ENCODE measurements at regions not wholly inside any gene's neighbourhood (a gene's known extent, or its start where the extent isn't known, plus 50 kb on each side); places are given as distances from the start of the nearest gene placed in this dataset.

DNA sequence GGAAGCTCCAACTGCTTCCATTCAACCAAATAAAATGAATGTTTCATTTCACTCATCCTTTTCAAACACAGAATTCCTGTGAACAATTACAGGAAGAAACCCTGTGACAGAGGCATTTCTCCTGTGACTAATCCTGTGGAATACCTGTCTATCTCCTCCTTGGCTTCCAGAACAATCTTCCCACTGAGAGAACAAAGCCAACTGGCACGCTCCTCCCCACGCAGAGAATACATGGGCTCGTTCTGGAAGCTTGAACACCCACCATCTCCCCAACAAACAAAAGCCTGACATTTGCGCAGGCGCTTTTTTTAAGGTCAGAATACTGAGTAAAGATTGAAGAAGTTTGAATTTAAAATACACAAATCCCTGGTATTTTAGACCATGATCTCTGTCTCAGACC, 104.7 kb upstream of the SLC66A3 start:
- DNase-seq: no peak

DNA sequence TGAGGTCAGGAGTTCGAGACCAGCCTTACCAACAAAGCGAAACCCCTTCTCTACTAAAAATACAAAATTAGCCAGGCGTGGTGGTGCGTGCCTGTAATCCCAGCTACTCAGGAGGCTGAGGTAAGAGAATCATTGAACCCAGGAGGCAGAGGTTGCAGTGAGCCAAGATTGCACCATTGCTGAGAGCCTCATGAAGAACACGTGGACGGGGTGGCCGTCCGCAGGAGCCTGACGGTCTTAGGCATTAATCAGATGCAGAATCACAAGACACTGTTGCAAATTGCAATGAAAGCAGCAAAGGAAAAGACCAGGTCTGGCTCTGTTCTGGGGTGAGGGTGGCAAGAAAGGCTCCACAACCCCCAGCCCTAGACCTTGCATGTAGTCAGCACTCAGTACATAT, 104.0 kb upstream of the SLC66A3 start:
- DNase-seq: no peak

DNA sequence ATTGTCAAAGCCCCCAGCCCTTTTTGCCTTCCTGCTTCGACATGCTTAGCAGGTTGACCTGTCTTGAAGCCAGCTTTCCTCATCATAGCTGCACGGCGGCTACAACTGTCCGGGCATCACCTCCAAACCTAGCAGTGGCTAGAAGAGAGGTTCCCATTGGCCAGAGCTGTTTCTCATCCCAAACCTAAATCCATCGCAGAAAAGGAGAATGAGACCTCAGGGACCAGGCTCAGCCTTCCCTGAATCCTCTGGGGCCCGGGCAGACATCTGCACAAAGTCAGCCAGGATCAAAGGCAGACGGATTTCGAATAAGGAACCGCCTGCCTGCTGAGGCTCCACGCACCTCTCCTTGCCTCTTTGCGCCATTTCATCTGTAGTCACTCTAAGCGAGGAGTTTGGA, 101.7 kb upstream of the SLC66A3 start:
- no peak for DNase-seq

DNA sequence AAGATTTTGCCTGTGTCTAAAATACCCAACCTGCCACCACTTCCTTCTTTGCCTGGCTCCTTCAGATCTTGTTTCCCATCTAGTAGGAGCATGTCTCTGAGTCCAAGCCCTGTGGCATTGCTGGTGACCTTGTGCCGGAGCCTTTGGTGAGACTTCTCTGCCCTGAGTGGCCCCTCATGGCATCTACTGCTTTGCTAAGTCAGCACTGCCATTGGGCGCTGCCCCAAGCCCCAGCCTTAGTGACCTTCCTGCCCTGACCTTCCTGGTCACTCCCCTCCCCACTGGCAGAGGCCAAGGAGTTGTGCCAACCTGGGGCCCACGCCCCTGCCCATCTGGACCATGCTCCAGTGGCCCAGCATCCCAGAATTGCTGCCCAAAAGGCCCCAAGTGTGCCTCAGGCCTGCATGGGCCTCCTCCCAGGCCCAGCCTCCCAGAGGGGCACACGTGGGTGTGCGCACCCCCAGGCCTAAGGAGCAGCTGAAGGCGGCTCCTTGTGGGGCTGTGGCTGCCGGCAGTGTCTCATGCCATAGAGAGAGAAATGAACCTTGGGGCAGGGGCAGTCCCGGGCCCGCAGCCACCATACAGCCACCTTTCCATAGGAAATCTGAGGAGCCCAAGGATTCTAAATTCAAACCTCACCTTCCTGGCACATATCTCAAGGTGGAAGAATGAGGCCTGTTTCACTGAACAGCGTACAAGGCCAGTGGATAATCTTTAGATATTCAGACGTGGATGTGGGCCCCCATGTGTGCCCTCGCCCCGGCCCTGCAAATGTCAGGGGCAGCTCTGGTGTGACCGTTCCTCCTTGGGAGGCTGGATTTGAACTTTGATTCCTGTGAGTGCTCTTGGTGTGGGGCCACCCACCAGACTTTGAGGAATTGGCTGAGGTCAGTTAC, 100.2 kb upstream of the SLC66A3 start:
- DNase-seq: no peak

DNA sequence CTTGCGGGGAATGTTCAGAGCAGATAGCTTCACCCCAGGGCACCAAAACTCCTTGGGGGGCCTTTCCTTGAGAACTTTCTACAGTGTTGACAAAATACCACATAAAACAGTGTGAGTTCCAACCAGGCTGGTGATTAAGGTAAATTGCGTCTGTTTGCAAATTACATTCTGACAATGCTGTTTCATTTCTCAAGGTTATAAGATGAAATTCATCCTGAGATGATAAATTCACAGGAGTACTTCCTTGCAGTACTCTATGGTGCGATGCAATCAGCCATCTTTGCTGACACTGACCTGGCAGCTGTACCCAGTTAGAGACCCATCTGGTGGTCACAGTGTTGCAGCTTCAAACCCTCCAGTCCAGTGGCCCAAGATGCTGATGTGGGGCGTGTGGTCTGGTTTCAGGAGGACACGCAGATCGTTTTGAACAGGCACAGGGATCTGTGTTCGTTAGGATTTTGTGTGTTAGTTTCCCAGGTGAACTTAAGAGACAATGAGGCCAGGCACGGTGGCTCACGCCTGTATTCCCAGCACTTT, 99.5 kb upstream of the SLC66A3 start:
- no peak for DNase-seq

DNA sequence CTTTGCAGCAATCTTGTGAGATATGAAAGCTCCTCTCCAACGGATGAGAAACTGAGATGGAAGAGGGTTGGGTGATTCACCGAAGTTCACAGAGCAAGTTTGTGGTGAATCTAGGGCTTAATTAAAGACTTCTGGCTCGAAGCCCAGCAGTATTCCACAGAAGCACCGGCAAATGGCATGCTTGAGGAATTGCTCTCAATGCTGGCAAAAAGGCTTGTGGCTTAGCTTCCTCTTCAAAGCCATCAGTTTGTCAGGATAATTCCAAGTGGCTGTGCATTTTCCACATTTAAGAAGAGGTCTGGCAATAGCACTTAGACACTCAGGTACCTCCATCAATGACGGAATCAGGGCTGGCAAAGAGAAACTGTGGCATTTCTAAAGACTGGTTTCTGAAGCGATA, 98.7 kb upstream of the SLC66A3 start:
- no peak for DNase-seq

DNA sequence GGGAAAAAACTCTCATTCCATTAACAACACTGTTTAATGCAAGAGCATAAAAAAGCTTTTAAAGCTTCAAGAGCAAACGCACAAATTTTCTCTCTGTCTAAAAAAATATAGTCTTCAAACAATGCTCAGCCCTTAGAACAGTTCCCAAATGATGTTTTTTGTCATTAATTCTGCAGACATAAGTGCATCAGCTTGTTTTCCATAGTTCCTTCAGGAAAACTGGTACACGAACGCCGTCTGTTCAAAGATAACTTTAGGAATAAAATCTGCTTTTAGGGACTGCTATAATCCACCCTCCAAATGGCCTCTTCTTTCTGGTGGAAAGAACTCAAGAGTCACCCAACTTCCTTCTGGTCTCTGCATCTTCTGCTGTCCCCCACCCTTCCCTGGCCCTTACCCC, 98.2 kb upstream of the SLC66A3 start:
- no peak for DNase-seq

DNA sequence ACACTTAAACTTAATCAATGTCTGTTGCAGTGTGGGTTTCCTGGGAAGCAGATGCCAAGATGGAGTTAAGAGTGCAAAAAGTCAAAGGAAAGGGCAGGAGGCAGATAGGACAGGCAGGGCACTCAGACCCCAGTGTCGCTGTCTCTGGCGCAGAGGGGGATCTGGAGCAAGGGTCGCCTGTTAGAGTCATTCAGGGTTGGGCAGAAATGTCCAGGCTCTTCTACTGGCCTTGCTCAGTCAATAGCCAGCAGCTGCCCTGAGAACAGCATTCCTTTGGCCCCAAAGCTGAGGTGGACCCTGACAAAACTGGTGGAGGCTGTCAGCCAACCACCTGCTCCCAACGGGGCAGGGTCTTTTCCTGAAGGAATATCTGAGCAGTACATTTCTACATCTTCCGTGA, 97.1 kb upstream of the SLC66A3 start:
- DNase-seq: no peak

DNA sequence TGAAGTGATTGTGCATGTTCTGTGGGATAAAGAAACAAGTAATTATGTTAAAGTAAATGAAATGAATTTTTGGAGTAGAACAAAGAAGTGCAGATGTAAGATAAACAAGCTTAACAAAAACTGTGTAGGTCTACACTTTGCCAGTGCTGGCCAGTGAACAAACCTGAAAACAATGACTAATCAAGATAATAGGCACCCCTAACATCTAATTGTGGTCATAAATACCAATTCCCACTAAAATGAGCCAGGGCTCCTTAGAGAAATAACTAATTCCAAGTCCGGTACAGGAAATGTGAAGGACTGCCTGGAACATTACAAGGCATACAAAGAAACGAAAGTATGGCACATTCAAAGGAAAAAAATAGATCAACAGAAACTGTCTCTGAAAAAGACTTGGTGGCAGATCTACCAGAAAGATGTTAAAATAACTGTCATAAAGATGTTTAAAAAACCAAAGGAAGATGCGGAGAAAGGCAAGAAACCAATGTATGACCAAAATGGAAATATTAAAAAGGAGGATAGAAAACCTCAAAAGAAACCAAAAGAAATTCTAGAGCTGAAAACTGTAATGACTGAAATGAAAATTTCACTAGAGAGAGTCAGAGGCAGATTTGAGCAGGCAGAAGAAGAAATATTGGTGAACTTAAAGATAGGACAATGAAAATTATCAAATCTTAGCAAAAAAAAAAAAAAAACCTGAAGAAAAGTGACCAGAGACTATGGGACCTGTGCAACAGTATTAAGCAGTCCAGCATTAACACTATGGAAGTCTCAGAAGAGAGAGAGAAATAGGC, 94.7 kb upstream of the SLC66A3 start:
- no peak for DNase-seq

DNA sequence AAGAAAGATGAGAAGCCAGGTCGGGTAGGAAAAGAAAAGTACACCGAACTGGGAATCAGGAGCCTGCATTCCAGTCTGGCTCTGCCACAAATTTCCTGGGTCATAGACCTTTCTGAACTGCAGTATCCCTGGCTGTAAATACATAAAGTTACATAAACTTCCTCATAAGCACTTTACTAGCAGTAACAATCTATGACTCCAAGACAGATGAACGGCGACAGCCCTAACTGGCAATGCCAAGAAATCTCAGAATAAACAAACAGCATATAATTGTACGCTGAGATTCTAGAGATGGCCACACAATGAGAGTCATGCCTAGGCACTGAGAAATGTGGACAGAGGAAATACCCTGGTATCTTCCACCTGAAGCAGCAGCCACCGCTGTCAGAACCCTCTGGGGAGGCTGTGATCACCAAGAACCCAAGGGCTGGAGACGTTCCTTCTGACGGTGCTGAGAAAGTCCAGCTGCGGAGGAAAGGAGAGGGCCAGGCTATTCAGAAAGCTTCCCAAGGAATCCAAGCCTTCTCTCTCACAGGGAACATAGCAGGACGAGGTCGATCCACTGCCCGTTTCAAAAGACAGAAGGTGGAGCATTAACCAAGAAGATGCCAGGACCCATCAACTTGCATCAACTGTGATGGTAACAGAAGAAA, 89.3 kb upstream of the SLC66A3 start:
- DNase-seq: peak; percentile 29

DNA sequence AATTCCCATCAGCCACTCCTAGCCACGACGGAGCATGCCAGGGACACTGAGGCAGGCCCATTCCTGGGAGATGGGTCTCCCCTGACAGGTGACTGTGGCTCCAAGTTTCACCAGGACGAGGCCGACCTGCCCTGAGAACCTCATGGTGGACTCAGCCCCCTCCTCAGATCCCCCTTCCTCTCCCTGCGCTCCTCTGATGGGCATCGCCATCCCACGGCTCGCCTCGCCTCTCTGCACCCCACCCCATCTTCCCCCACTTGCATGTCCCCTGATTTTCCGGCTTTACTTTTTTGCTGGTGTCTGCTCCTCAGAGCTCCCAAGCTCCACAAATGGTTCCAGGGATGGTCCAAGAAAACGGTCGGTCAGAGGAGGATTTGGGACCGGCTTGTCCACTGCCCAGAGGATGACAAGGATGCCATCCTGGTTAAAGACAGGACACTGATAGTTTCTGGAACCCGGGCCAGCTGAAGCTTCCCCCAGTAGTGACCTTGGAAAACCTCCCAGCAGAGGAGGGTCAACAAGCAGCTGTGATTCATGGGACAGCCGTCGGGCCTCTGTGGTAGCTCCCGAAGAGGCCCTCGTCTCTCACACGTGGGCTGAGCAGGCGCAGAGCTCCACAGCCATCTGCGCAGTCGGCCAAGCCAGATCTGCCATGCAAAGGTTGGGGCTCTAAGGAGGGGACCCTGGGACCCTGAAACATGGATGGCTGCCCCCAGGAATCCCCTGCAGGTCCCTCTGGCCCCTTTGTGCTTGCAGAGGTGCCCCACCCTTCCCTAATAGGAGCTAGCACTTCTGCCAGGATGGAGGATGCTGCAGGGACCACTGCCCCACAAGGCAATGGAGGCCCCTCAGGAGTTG, 87.8 kb upstream of the SLC66A3 start:
- DNase-seq: peak; percentile 41

DNA sequence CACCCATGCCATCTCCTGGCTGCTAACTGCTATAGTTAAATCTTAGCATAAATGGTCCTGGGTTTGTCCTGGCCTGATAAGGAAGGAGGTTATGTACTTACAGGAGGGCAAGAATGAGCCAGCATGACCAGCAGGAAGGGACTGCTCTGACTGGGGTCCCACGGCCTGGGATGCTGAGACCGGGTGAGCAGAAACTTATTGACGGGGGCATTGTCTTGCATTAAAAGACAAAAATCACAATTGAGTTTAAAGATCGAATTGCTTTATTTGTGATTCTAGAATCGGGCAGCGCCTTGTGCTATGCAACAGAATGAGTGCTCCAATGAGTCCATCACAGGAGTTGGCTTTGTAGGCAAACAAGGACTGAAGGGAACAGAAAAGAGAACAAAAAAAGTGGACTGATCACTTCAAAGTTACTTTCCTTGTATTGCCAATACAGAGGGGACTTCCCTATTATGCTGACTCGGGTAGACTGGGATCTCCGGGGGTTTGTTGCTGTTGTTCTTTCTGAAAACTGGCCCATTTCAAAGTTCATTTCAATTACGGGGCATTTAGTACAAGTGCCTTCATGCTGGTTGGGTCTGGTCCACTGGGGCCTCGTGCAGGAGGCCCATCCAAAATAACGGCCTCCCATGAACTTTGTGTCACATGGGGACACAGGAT, 87.1 kb upstream of the SLC66A3 start:
- DNase-seq: no peak

DNA sequence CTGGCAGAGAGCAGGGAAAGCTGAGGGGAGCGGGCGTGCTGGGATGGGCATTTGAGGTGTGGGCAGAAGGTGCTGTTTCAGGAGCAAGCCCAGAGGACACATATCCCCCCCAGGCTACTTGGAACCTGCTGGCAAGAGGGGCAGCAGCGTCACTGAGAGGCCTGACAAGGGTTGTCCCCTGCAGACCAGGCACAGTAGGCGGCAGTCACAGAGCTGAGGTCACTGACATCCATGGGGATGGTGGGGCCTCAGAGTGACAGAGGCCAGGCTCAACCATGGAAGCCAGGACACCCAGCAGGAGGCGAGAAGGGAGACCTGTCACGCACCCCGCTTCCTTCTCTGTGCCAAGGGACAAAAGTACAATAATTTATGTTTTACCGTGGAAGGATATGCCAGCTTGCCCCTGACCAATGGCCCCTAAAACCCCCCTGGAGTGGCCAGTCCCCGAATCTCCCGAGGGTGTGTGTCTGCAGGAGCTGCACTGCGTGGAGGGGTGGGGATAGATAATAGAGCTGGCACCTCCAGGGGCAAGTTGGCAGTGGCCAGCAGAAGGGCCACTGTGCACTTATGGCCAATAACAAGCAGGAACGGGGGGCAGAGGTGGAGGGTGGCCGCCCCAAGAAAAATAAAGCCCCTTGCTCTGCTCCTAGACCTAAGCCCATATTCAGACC, 86.3 kb upstream of the SLC66A3 start:
- peak; percentile 43 for DNase-seq

DNA sequence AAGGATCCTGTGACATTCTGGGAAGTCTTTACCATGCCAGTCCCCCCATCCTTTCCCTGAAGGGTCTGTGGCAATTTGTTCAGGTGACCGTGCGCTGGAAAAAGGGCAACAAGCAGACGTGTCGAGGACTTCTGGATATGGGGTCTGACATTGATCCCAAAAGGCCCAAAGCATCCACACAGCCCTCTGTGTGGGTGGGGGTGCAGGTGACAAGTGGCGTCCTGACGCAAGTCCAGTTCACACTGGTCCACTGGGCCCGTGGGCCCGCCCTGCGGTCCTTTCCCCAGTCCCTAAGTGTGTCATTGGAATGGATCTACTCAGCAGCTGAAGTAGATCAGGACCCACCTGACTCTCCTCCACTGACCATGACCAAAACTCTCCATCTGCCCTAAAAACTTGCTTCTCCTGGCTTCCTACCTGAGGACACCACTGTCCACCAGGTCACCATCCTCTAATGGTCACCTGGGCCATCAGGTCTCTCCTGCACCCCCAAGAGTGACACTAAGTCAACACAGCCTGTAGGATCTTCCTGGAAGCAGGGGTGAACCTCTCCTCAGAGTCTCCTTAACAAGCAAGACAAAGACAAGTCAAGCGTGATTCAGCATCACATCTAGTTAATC, 85.6 kb upstream of the SLC66A3 start:
- peak; percentile 22 for DNase-seq

DNA sequence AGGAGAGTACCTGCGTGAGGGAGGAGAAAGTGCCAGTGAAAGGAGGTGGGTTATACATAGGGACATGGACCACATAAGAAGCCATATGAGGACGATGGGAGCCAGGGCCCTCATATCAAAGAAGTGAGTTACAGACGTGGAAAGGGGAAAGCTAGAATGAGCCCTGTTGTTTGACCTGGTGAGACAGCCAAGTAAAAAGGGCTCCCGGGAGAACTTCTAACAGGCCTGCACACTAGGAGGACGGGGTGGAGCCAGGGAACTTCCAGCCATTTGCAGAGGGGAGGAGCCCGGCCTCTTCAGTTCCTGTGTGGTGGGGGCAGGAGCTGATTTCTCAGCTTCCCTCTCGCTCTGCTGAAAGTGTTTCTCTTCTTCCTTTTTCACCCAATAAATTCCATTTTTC, 84.1 kb upstream of the SLC66A3 start:
- DNase-seq: no peak

DNA sequence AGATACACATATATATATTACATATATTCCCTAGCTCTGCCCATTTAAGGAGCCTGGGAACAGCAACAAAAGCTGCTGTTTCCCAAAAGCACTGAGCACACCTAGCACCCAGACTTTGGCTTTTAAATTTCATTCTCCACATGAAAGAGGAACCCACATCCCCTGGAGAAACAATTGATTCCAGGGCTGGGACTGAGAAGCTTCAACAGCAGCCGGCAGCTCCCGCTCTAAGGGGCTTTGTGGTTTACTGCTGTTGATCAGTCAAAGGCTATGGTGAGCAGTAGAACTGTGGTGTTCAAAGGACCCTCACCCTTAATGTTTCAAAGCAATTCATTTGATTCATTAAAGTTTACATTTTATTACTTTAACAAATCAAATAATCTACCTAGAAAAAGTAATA, 83.3 kb upstream of the SLC66A3 start:
- DNase-seq: no peak

DNA sequence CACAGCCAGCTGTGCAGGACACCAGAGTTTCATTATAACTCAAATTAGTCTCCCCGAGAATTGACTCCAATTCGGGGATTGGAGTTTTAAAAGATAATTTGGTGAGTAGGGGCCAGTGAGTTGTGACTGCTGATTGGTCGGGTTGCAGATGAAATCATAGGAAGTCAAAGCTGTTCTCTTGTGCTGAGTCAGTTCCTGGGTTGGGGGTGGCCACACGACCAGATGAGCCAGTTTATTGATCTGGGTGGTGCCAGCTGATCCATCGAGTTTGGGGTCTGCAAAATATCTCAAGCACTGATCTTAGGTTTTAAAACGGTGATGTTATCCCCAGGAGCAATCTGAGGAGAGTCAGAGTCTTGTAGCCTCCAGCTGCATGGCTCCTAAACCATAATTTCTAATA, 82.7 kb upstream of the SLC66A3 start:
- no peak for DNase-seq

DNA sequence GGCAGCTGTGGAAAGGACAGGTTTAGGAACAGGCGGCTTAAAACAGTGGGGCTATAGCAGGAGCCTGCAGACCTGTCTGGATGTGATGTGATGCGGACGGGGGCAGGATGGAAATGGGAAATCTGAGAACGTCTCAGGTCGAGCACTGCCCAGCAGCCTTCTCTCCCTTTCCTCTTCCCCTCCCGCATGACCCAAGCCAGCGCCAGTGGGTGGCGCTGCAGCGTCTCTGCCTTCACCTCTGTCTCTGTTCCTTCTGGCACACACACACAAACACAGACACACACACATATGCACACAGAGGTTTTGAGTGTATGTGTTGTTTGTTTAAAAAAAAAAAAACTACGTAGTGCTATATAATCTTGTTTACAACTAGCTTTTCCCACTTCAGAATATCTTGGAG, 82.0 kb upstream of the SLC66A3 start:
- peak; percentile 82 for DNase-seq

DNA sequence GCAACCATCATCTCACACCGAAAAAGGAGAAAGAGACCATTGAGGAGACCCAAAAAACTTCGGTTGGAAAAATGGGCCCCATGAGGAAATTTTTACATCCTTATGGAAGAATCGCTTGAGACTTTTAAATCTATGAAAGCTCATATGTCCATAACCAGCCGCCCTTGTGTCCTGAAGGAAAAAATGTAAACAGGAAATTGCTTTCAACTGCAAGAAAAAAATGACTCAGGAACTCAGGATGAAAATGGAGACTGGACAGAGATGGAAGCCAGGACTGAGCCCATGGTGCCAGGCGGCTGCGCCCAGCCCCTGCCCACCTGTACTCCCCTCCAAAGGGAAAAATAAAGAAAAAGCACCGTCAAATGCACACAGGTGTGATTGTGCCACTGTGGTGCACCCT, 81.5 kb upstream of the SLC66A3 start:
- no peak for DNase-seq

DNA sequence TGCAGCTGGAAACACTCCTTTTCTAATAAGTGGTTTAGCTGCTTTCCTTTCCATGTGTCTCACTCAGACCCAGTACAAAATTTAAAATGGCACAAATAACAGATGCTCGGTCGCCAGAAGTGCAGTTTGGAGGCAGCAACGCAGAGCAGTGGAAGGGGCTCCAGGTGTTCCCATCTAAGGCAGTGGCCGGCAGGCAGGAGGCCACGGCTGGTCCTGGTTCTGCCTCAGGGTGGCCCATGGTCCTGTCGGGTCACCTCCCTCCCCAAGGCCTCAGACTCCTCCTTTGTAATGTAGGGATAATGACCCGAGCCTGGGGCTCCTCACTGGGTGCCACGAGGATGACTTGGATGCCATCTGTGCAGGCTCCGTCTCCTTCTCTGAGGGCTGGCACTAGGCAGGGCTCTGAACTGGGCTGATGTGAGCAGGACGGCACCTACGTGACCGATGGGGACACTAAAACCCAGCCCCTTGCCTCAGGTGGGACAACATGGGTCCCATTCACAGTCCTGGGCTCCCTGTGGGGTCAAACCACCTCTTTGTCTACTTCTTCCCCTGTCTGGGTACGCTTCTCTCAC, 80.9 kb upstream of the SLC66A3 start:
- peak; percentile 46 for DNase-seq

All from islet precursor cell (in vitro differentiated cells).